ENCODE measurements at regions not wholly inside any gene's neighbourhood (a gene's known extent, or its start where the extent isn't known, plus 50 kb on each side); places are given as distances from the start of the nearest gene placed in this dataset.

DNA sequence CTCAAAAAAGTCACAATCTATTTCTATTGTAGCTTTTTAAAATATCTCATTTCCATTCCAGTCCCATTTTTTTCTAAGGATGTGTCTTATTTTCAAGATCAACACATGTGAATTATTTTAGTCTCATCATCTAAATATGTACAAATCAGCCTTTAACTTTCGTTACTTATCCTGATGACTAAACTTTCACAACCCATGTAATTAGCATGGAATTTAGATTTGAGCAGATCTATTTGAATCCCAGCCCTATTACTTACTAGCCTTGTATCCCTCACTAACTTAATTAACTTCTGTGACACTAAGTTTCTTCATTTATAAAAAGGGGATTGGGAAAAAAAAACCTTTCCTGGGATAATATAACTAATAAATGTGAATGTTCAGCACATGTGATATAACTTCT lies 81.1 kb downstream of the UFM1 start:
- Histone ChIP-seq H3K36me3 (ENCODE audit: control insufficient read depth, insufficient read depth, low read length) (no peaks in the 10 kb centered on the region), H3K4me2 (ENCODE audit: insufficient read depth, low read length) (no peak overlapping the region), H3K27ac (ENCODE audit: extremely low read depth, low read depth, low read length) (no peak overlapping the region), H3K4me3 (no peak overlapping the region), H3K79me2 (ENCODE audit: control insufficient read depth, insufficient read depth, low read length) (no peaks in the 10 kb centered on the region), H2AFZ (ENCODE audit: low read depth, low read length) (no peak overlapping the region), H3K9me3 (replicated peaks; ENCODE audit: control insufficient read depth, insufficient read depth, low read depth, low read length) (no peaks in the 10 kb centered on the region), H4K20me1 (replicated peaks; ENCODE audit: control insufficient read depth, insufficient read depth, low read length) (no peaks in the 10 kb centered on the region), H3K9me1 (ENCODE audit: control insufficient read depth, insufficient read depth, low read length) (no peaks in the 10 kb centered on the region), H3K4me1 (replicated peaks in 1 of 2; ENCODE audit: control insufficient read depth in 2 of 2, insufficient read depth in 2 of 2, low read length in 2 of 2) (no peaks in the 10 kb centered on the region), H3K9ac (ENCODE audit: insufficient read depth in 1 of 2, low read depth in 2 of 2, low read length in 2 of 2) (no peak overlapping the region), H3K27me3 (ENCODE audit: control insufficient read depth in 2 of 2, insufficient read depth in 2 of 2, low read length in 2 of 2) (no peaks in the 10 kb centered on the region)
- intact Hi-C loops (cut with micrococcal nuclease) (no loop called here), in situ Hi-C loops (cut with MboI) (no loop called here)
- ATAC-seq (no peak), FAIRE-seq (no peak), DNase-seq (ENCODE audit: extremely low read depth in 1 of 4, low spot score in 3 of 4) (no peak)
- ChIA-PET POLR2A (no interaction called here), CTCF (ENCODE audit: low intra/inter-chr PET ratio) (no interaction called here)
- 0% methylated on average over 1 of the region's 1 CpG for WGBS (ENCODE audit: insufficient coverage, low coverage, missing lambda C conversion rate)
- BruUV-seq (replicated peaks), result no TSS peak
- TF ChIP-seq HEY1 (CRISPR knock-in tag; IDR thresholded peaks at IDR 0.05; ENCODE audit: borderline replicate concordance) (no peak), ZNF232 (CRISPR knock-in tag; IDR thresholded peaks at IDR 0.05) (no peak), MAFK (IDR thresholded peaks at IDR 0.05; ENCODE audit: low read length) (no peak), DACH1 (IDR thresholded peaks at IDR 0.05; ENCODE audit: partially characterized antibody) (no peak), TRIM24 (IDR thresholded peaks at IDR 0.05) (no peak), SREBF1 (IDR thresholded peaks at IDR 0.05; ENCODE audit: borderline replicate concordance, low read depth, low read length) (no peak), EHMT2 (IDR thresholded peaks at IDR 0.05) (no peak), FOSL1 (tag; conservative IDR thresholded peaks at IDR 0.05) (no peak), ZKSCAN8 (CRISPR knock-in tag; IDR thresholded peaks at IDR 0.05) (no peak), SMARCE1 (IDR thresholded peaks at IDR 0.05) (no peak), RB1 (IDR thresholded peaks at IDR 0.05; ENCODE audit: low read depth) (no peak), NR3C1 (CRISPR knock-in tag; IDR thresholded peaks at IDR 0.05) (no peak), ELF4 (CRISPR knock-in tag; IDR thresholded peaks at IDR 0.05) (no peak)
- TF ChIP-seq, protein P1, sequence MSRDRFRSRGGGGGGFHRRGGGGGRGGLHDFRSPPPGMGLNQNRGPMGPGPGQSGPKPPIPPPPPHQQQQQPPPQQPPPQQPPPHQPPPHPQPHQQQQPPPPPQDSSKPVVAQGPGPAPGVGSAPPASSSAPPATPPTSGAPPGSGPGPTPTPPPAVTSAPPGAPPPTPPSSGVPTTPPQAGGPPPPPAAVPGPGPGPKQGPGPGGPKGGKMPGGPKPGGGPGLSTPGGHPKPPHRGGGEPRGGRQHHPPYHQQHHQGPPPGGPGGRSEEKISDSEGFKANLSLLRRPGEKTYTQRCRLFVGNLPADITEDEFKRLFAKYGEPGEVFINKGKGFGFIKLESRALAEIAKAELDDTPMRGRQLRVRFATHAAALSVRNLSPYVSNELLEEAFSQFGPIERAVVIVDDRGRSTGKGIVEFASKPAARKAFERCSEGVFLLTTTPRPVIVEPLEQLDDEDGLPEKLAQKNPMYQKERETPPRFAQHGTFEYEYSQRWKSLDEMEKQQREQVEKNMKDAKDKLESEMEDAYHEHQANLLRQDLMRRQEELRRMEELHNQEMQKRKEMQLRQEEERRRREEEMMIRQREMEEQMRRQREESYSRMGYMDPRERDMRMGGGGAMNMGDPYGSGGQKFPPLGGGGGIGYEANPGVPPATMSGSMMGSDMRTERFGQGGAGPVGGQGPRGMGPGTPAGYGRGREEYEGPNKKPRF (IDR thresholded peaks at IDR 0.05; ENCODE audit: low read depth, low read length), result no peak
- TF ChIP-seq, protein P2, sequence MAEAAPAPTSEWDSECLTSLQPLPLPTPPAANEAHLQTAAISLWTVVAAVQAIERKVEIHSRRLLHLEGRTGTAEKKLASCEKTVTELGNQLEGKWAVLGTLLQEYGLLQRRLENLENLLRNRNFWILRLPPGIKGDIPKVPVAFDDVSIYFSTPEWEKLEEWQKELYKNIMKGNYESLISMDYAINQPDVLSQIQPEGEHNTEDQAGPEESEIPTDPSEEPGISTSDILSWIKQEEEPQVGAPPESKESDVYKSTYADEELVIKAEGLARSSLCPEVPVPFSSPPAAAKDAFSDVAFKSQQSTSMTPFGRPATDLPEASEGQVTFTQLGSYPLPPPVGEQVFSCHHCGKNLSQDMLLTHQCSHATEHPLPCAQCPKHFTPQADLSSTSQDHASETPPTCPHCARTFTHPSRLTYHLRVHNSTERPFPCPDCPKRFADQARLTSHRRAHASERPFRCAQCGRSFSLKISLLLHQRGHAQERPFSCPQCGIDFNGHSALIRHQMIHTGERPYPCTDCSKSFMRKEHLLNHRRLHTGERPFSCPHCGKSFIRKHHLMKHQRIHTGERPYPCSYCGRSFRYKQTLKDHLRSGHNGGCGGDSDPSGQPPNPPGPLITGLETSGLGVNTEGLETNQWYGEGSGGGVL (CRISPR knock-in tag; IDR thresholded peaks at IDR 0.05), result no peak
